Progenitor cell of endocrine pancreas (in vitro differentiated cells): ENCODE measurements at regions not wholly inside any gene's neighbourhood (a gene's known extent, or its start where the extent isn't known, plus 50 kb on each side); places are given as distances from the start of the nearest gene placed in this dataset.

Source experiments
- DNase-seq: peaks from one replicate; pipeline ENCODE4 v3.0.0; 2021; ENCODE audit warnings: low spot score; ENCODE audit not compliant: unreplicated experiment
- H3K27ac Mint-ChIP-seq: 2 replicates; pipeline ENCODE4 v1.8.0; 2021; ENCODE audit warnings: mild to moderate bottlenecking, moderate library complexity, mixed read lengths
- H3K27me3 Mint-ChIP-seq: 2 replicates; pipeline ENCODE4 v1.8.0; 2021; ENCODE audit warnings: mixed read lengths
- H3K36me3 Mint-ChIP-seq: 2 replicates; pipeline ENCODE4 v1.8.0; 2022; ENCODE audit warnings: mixed read lengths; ENCODE audit not compliant: insufficient read depth
- H3K4me1 Mint-ChIP-seq: 2 replicates; pipeline ENCODE4 v1.8.0; 2021; ENCODE audit warnings: low read depth, mixed read lengths
- H3K4me3 Mint-ChIP-seq: 2 replicates; pipeline ENCODE4 v1.8.0; 2021; ENCODE audit warnings: low read depth, mild to moderate bottlenecking, moderate library complexity, mixed read lengths
- H3K9me3 Mint-ChIP-seq: 2 replicates; pipeline ENCODE4 v1.8.0; 2021; ENCODE audit warnings: low read depth, mixed read lengths
- TF ChIP-seq, protein P1 (sequence below): fragments of 200-600 bp; sonication (generic); IDR thresholded peaks from one replicate; pipeline ENCODE4 v1.5.0; 2021; ENCODE audit warnings: antibody characterized with exemption, mild to moderate bottlenecking; ENCODE audit not compliant: unreplicated experiment

DNA sequence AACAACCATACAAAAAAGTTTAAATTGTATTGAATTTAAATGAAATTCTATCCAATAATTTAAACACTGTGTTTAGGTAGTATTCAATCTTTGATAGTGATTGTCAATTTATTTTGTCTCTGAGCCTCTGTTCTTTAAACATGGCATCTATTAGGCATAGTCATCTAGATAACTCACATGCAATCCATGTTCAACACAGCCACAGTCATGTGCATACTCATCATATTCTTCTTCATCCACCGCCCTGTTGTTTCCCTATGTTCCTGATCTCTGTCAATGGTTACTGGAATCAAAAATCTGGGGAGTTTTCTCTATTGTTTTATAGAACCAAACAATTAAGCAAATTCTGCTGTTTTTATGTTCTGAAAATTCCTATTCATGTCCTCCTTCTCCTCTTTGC lies 521.1 kb upstream of the DAB2 start:
- Mint-ChIP-seq H3K36me3 (no peaks in the 10 kb centered on the region), H3K4me1 (peaks cover 6% of the 10 kb centered on the region), H3K4me3 (no peak overlapping the region), H3K27me3 (no peaks in the 10 kb centered on the region), H3K9me3 (peaks cover 3% of the 10 kb centered on the region), H3K27ac (no peak overlapping the region)
- DNase-seq: no peak
- TF ChIP-seq, protein P1, sequence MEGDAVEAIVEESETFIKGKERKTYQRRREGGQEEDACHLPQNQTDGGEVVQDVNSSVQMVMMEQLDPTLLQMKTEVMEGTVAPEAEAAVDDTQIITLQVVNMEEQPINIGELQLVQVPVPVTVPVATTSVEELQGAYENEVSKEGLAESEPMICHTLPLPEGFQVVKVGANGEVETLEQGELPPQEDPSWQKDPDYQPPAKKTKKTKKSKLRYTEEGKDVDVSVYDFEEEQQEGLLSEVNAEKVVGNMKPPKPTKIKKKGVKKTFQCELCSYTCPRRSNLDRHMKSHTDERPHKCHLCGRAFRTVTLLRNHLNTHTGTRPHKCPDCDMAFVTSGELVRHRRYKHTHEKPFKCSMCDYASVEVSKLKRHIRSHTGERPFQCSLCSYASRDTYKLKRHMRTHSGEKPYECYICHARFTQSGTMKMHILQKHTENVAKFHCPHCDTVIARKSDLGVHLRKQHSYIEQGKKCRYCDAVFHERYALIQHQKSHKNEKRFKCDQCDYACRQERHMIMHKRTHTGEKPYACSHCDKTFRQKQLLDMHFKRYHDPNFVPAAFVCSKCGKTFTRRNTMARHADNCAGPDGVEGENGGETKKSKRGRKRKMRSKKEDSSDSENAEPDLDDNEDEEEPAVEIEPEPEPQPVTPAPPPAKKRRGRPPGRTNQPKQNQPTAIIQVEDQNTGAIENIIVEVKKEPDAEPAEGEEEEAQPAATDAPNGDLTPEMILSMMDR: no peak

DNA sequence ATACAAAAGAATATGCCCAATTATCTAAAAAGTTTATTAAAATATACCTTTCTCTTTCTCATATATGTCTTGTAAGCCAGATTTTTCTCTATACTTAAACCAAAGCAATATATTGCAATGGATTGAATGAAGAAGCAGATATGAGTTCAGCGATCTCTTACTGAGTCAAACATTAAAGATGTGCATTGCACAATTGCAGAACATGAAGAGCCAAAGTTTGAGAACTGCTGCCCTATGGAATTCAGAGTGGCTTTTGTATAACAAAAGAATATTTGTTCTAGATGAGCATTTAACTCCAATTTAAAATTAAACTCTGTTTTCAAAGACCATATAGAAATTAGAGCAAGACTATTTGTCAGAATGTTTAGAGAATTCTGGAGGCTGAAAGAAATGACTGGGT lies 519.0 kb upstream of the DAB2 start:
- TF ChIP-seq, protein P1: no peak
- Mint-ChIP-seq H3K27me3 (no peaks in the 10 kb centered on the region), H3K27ac (no peak overlapping the region), H3K9me3 (no peaks in the 10 kb centered on the region), H3K4me3 (no peak overlapping the region), H3K36me3 (no peaks in the 10 kb centered on the region), H3K4me1 (peaks cover 3% of the 10 kb centered on the region)
- no peak for DNase-seq

DNA sequence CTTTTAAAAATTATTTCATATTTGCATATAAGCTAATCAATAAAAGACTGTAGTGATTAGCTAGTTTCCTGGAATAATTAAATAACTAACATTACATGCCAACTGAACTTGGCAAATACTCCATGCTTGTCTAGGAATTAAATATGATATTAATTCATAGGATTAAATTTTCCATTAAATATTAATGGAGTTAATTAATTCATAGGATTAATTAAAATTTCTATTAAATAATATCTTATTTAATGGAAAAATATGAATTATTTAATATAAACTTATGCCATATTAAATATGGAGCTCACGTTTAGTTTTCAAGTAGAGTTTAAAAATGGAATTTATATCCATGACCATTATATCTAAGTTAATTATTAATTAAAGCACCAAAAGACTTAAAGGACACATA lies 517.8 kb upstream of the DAB2 start:
- H3K9me3 Mint-ChIP-seq: no peaks in the 10 kb centered on the region
- no peak overlapping the region for H3K4me3 Mint-ChIP-seq
- H3K36me3 Mint-ChIP-seq: no peaks in the 10 kb centered on the region
- no peaks in the 10 kb centered on the region for H3K27me3 Mint-ChIP-seq
- no peak overlapping the region for H3K27ac Mint-ChIP-seq
- H3K4me1 Mint-ChIP-seq: peaks cover under 1% of the 10 kb centered on the region
- TF ChIP-seq, protein P1: no peak
- DNase-seq: no peak

DNA sequence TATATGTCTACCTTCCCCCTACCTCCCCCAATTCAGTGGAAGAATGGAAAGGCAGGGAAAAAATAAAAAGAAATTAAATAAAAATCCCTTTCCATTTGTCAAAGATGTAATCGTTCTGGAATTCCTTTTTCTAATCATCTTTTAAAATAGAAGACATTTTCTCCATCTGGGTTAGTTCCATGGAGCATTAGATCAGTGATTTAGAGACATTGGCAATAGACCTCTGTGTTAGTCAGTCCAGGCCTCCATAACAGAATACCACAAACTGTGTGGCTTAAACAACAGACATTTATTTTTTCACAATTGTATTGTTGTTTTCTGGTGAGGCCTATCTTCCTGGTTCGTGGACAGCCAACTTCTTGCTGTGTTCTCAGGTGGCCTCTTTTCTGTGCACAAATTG lies 516.6 kb upstream of the DAB2 start:
- DNase-seq: no peak
- H3K9me3 Mint-ChIP-seq: no peaks in the 10 kb centered on the region
- H3K27ac Mint-ChIP-seq: no peak overlapping the region
- no peaks in the 10 kb centered on the region for H3K27me3 Mint-ChIP-seq
- TF ChIP-seq, protein P1: no peak
- no peak overlapping the region for H3K4me3 Mint-ChIP-seq
- no peaks in the 10 kb centered on the region for H3K36me3 Mint-ChIP-seq
- no peaks in the 10 kb centered on the region for H3K4me1 Mint-ChIP-seq

DNA sequence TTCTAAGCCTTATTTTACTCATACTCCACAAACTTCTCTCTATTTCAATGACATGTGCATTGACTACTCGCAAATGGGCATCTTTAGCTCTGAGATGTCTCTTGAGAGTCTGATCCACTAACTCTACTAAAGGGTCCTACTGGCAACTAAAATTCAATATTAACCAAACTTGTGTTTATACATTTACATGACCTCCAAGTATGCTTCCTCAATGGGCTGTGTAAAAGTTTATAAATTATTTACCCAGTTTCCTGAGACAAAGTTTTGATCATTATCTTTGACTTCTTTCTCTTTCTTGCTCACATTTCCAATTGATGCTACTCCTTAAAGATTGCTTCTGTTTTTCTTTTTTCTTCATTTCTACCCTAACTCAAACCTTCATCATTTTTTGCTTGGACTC lies 510.1 kb upstream of the DAB2 start:
- no peaks in the 10 kb centered on the region for H3K27me3 Mint-ChIP-seq
- TF ChIP-seq, protein P1: no peak
- no peaks in the 10 kb centered on the region for H3K36me3 Mint-ChIP-seq
- no peak overlapping the region for H3K27ac Mint-ChIP-seq
- no peak overlapping the region for H3K4me3 Mint-ChIP-seq
- no peak for DNase-seq
- no peaks in the 10 kb centered on the region for H3K4me1 Mint-ChIP-seq
- H3K9me3 Mint-ChIP-seq: no peaks in the 10 kb centered on the region
